Vagina (tissue), 2 donors: ENCODE measurements at regions not wholly inside any gene's neighbourhood (a gene's known extent, or its start where the extent isn't known, plus 50 kb on each side); places are given as distances from the start of the nearest gene placed in this dataset.

ENCODE experiments used
- POLR2A ChIP-seq, 2 donors: fragments of 450-650 bp; IDR thresholded peaks; one replicate each; pipeline ENCODE4 v1.6.1; 2017; ENCODE audit warnings: antibody characterized with exemption in 2 of 2, mild to moderate bottlenecking in 2 of 2, moderate library complexity in 2 of 2
- TF ChIP-seq, protein P1 (sequence below), 3 experiments: fragments of 450-650 bp in 2 of 3; fragments of 200-600 bp in 1 of 3; sonication (generic) in 1 of 3; IDR thresholded peaks; one replicate each; pipeline ENCODE4 v1.5.1; 2017 to 2019; ENCODE audit warnings: antibody characterized with exemption in 3 of 3, mild to moderate bottlenecking in 2 of 3, moderate library complexity in 2 of 3

GRCh38 chr10:98328163-98328562, 60.2 kb upstream of the LOXL4 start:
- TF ChIP-seq, protein P1, sequence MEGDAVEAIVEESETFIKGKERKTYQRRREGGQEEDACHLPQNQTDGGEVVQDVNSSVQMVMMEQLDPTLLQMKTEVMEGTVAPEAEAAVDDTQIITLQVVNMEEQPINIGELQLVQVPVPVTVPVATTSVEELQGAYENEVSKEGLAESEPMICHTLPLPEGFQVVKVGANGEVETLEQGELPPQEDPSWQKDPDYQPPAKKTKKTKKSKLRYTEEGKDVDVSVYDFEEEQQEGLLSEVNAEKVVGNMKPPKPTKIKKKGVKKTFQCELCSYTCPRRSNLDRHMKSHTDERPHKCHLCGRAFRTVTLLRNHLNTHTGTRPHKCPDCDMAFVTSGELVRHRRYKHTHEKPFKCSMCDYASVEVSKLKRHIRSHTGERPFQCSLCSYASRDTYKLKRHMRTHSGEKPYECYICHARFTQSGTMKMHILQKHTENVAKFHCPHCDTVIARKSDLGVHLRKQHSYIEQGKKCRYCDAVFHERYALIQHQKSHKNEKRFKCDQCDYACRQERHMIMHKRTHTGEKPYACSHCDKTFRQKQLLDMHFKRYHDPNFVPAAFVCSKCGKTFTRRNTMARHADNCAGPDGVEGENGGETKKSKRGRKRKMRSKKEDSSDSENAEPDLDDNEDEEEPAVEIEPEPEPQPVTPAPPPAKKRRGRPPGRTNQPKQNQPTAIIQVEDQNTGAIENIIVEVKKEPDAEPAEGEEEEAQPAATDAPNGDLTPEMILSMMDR (IDR thresholded peaks at IDR 0.05): no peak
- TF ChIP-seq POLR2A (IDR thresholded peaks at IDR 0.05): no peak
